Gastroesophageal sphincter (tissue), 4 donors: ENCODE measurements at regions not wholly inside any gene's neighbourhood (a gene's known extent, or its start where the extent isn't known, plus 50 kb on each side); places are given as distances from the start of the nearest gene placed in this dataset.

Experiments used
- ATAC-seq: fragments of 150-250 bp; one replicate; pipeline ENCODE4 v1.9.1; 2016; ENCODE audit warnings: mild to moderate bottlenecking, moderate library complexity
- H3K27ac ChIP-seq, 4 donors: fragments of 200-600 bp; sonication (generic) in 3 of 4; 1 replicate in 3 of 4; 2 replicates in 1 of 4; pipeline ENCODE4 v1.5.1; 2016 to 2019
- H3K27me3 ChIP-seq: fragments of 200-600 bp; sonication (generic); one replicate; pipeline ENCODE4 v1.5.1; 2019
- H3K36me3 ChIP-seq, 2 donors: fragments of 200-600 bp; sonication (generic); one replicate each; pipeline ENCODE4 v1.5.1; 2019; ENCODE audit warnings: control low read depth in 1 of 2
- H3K4me1 ChIP-seq, 3 donors: fragments of 200-600 bp; sonication (generic); 1 replicate in 2 of 3; 2 replicates in 1 of 3; pipeline ENCODE4 v1.5.1; 2016 to 2019; ENCODE audit warnings: control low read depth in 2 of 3
- H3K4me3 ChIP-seq, 2 donors: fragments of 200-600 bp; sonication (generic); one replicate each; pipeline ENCODE4 v1.5.1; 2019; ENCODE audit warnings: mild to moderate bottlenecking in 1 of 2, moderate library complexity in 1 of 2
- H3K9me3 ChIP-seq, 3 donors: fragments of 200-600 bp; sonication (generic); one replicate each; pipeline ENCODE4 v1.5.1; 2017 to 2019; ENCODE audit warnings: control low read depth in 2 of 3
- EP300 ChIP-seq: sonication (generic); formaldehyde crosslinking; IDR thresholded peaks from one replicate; pipeline ENCODE4 v1.6.1; 2017; ENCODE audit warnings: antibody characterized with exemption, mild to moderate bottlenecking
- POLR2A ChIP-seq, 2 donors: fragments of 450-650 bp; IDR thresholded peaks; one replicate each; pipeline ENCODE4 v1.6.1; 2017; ENCODE audit warnings: antibody characterized with exemption in 2 of 2, mild to moderate bottlenecking in 2 of 2, moderate library complexity in 1 of 2
- POLR2AphosphoS5 ChIP-seq: sonication (generic); formaldehyde crosslinking; IDR thresholded peaks from one replicate; pipeline ENCODE4 v1.6.1; 2017; ENCODE audit warnings: antibody characterized with exemption
- WGBS, 2 donors: methylation state at CpG; one replicate each; pipeline ENCODE4 v1.1.5; 2018; ENCODE audit warnings: low coverage in 1 of 2; 5-methylcytosine and 5-hydroxymethylcytosine counted together
- TF ChIP-seq, protein P1 (sequence below), 4 experiments: fragments of 200-600 bp in 2 of 4; fragments of 450-650 bp in 2 of 4; sonication (generic) in 1 of 4; IDR thresholded peaks; one replicate each; pipeline ENCODE4 v1.5.1; 2017 to 2019; ENCODE audit warnings: antibody characterized with exemption in 4 of 4, mild to moderate bottlenecking in 2 of 4, moderate library complexity in 2 of 4

DNA sequence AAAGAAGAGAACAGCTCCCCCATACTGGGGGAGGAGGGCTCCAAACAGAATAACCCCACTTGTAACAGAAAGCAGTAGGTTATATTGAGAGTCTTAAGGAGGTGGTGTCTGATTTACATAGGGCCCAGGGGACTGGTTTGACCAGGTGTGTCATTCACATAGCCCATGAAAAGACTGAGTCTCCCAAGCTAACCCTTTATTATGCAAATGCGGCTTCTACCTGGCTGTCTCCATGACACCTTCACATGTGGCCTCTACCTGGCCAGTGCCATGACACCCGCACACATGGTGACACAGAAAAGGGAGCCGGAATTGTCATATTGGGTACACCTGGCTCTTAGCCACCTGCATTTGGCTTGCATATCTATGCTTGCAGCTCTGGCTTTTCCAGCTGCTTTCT, 1057.2 kb upstream of the PIK3C3 start:
- Histone ChIP-seq H3K4me1 (no peaks in the 10 kb centered on the region), H3K27me3 (no peaks in the 10 kb centered on the region), H3K36me3 (no peaks in the 10 kb centered on the region), H3K9me3 (no peaks in the 10 kb centered on the region), H3K27ac (no peak overlapping the region), H3K4me3 (no peak overlapping the region)
- TF ChIP-seq POLR2AphosphoS5 (no peak), EP300 (no peak), POLR2A (IDR thresholded peaks at IDR 0.05) (no peak)
- ATAC-seq: no peak
- 73 to 80% methylated on average over 1 to 2 of the region's 3 CpGs for WGBS, 2 donors

DNA sequence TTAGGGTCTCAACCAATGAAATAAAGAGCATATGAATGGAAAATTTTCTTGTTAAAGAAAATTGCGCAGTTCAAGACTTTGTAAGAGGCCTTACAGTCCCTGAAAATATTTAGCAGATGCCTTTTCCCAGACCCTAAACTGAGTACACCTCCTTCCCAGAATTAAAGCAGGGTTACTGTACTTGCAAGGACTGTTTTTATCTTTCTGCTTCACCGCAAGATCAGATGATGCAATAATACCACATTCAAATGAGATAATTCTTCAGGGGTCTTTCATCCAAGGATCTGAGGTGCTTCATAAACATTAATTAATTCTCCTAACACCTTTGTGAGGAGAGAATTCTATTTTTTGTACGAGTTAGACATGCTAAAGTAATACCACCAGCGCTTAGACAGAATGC, 1071.8 kb upstream of the PIK3C3 start:
- no peak for TF ChIP-seq POLR2A (IDR thresholded peaks at IDR 0.05)
- TF ChIP-seq EP300: no peak
- TF ChIP-seq, protein P1, sequence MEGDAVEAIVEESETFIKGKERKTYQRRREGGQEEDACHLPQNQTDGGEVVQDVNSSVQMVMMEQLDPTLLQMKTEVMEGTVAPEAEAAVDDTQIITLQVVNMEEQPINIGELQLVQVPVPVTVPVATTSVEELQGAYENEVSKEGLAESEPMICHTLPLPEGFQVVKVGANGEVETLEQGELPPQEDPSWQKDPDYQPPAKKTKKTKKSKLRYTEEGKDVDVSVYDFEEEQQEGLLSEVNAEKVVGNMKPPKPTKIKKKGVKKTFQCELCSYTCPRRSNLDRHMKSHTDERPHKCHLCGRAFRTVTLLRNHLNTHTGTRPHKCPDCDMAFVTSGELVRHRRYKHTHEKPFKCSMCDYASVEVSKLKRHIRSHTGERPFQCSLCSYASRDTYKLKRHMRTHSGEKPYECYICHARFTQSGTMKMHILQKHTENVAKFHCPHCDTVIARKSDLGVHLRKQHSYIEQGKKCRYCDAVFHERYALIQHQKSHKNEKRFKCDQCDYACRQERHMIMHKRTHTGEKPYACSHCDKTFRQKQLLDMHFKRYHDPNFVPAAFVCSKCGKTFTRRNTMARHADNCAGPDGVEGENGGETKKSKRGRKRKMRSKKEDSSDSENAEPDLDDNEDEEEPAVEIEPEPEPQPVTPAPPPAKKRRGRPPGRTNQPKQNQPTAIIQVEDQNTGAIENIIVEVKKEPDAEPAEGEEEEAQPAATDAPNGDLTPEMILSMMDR (IDR thresholded peaks at IDR 0.05): no peak
- TF ChIP-seq POLR2AphosphoS5: no peak
- 83 to 84% methylated on average over 4 of the region's 4 CpGs for WGBS, 2 donors
- ATAC-seq: no peak
- Histone ChIP-seq H3K36me3 (no peaks in the 10 kb centered on the region), H3K4me3 (no peak overlapping the region), H3K4me1 (no peaks in the 10 kb centered on the region), H3K9me3 (no peaks in the 10 kb centered on the region), H3K27ac (no peak overlapping the region), H3K27me3 (no peaks in the 10 kb centered on the region)

DNA sequence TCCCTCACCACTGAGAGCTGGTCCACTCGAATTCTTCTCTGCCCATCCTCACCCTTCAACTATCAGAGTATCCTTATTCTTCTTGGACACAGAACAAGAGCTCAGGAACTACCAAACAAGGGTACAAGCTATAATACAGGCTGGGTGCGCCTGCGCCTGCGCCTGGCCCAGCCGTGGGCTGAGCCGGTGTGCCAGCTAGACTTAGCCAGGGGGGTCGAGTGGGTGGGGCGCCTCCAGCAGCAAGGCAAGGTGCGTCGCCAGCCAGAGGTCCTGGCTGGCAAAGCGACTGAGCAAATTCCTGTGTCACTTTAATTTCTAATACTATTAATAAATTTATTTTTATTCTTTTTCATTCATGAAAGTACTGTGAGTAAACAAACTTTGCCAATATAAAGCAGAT, 1072.6 kb upstream of the PIK3C3 start:
- H3K9me3 ChIP-seq: no peaks in the 10 kb centered on the region
- no peak overlapping the region for H3K4me3 ChIP-seq
- H3K4me1 ChIP-seq: no peaks in the 10 kb centered on the region
- no peaks in the 10 kb centered on the region for H3K36me3 ChIP-seq
- ATAC-seq: no peak
- TF ChIP-seq, protein P1 (IDR thresholded peaks at IDR 0.05): no peak
- TF ChIP-seq POLR2AphosphoS5 (no peak), POLR2A (IDR thresholded peaks at IDR 0.05) (no peak), EP300 (no peak)
- 89 to 100% methylated on average over 3 to 6 of the region's 11 CpGs for WGBS, 2 donors
- H3K27ac ChIP-seq: no peak overlapping the region
- no peaks in the 10 kb centered on the region for H3K27me3 ChIP-seq

DNA sequence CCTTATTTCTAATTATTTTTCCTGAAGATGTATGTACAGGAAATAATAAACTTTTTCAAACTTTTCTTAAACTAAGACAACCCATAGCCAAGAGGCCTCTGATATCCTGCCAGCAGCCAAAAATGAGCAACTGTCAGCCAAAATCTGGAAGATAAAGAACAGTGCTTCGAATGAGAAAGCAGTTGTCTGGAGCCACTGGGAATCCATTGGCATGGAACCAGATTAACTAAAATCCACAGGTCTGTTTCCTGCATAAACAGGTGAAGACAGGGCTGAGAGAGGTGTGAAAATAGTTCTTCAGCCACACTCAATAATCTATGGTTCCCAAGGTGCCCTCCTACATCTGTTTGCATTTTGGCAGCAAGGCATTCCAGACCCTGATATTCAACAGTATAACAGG, 1076.7 kb upstream of the PIK3C3 start:
- Histone ChIP-seq H3K9me3 (no peaks in the 10 kb centered on the region), H3K27me3 (no peaks in the 10 kb centered on the region), H3K27ac (no peak overlapping the region), H3K4me1 (no peaks in the 10 kb centered on the region), H3K36me3 (no peaks in the 10 kb centered on the region), H3K4me3 (no peak overlapping the region)
- ATAC-seq: no peak
- TF ChIP-seq POLR2AphosphoS5 (no peak), EP300 (no peak)
- TF ChIP-seq, protein P1 (IDR thresholded peaks at IDR 0.05): no peak
- WGBS, 2 donors: 25% methylated on average over 1 of the region's 1 CpG; no CpG with 5 or more reads in 1 of the 2 donors

DNA sequence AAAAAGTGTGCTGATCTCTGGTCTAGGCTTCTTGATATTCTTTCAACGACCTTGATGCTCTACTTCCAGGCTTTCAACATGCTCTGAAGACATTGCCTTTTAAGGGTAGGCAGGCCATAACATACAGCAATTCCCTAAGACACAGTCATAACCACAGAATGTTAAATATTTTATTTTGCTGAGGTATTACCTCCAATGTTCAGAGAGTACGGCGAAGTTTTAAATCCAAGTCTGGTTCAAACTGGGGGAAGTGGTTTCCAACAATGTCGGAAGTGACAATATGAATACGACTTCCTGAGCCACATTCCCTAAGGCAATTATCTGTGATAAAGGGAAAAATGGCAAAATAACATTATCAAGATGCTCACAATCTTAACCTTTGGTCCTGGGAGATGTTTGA, 1077.9 kb upstream of the PIK3C3 start:
- H3K4me3 ChIP-seq: no peak overlapping the region
- H3K27me3 ChIP-seq: no peaks in the 10 kb centered on the region
- ATAC-seq: no peak
- no peak overlapping the region for H3K27ac ChIP-seq
- no peak for TF ChIP-seq POLR2AphosphoS5
- TF ChIP-seq POLR2A (IDR thresholded peaks at IDR 0.05): no peak
- TF ChIP-seq, protein P1 (IDR thresholded peaks at IDR 0.05): no peak
- no peak for TF ChIP-seq EP300
- H3K9me3 ChIP-seq: no peaks in the 10 kb centered on the region
- 74 to 88% methylated on average over 3 to 5 of the region's 5 CpGs for whole genome bisulfite sequencing, 2 donors
- no peaks in the 10 kb centered on the region for H3K4me1 ChIP-seq
- no peaks in the 10 kb centered on the region for H3K36me3 ChIP-seq
